IPS-20b (cell line): ENCODE measurements at regions not wholly inside any gene's neighbourhood (a gene's known extent, or its start where the extent isn't known, plus 50 kb on each side); places are given as distances from the start of the nearest gene placed in this dataset.

Source experiments
- H3K27ac ChIP-seq: one replicate; pipeline ENCODE4 v1.5.1; 2013; ENCODE audit warnings: low read length
- H3K27me3 ChIP-seq: 2 replicates; pipeline ENCODE4 v1.6.1; 2013; ENCODE audit warnings: mild to moderate bottlenecking, low read length, inconsistent platforms; ENCODE audit not compliant: insufficient read depth
- H3K36me3 ChIP-seq: 2 replicates; pipeline ENCODE4 v1.6.1; 2013; ENCODE audit warnings: low read depth, mild to moderate bottlenecking, inconsistent platforms, low read length, moderate library complexity; ENCODE audit not compliant: insufficient read depth
- H3K4me1 ChIP-seq: 2 replicates; pipeline ENCODE4 v1.6.1; 2013; ENCODE audit warnings: mild to moderate bottlenecking, control low read depth, inconsistent platforms, low read length, moderate library complexity; ENCODE audit not compliant: insufficient read depth
- H3K4me3 ChIP-seq: 2 replicates; pipeline ENCODE4 v1.5.1; 2013; ENCODE audit warnings: mild to moderate bottlenecking, low read length, inconsistent platforms
- H3K9ac ChIP-seq: 2 replicates; pipeline ENCODE4 v1.6.1; 2013; ENCODE audit warnings: low read depth, mild to moderate bottlenecking, inconsistent platforms, low read length, moderate library complexity
- H3K9me3 ChIP-seq: 2 replicates; pipeline ENCODE4 v1.6.1; 2013; ENCODE audit warnings: mild to moderate bottlenecking, low read depth, low read length, inconsistent platforms; ENCODE audit not compliant: insufficient read depth

- no peak overlapping the region for H3K9ac ChIP-seq
- peaks cover 25% of the 10 kb centered on the region for H3K4me1 ChIP-seq
- no peaks in the 10 kb centered on the region; the same call in 1 of the 2 replicates for H3K27me3 ChIP-seq
- H3K36me3 ChIP-seq, result no peaks in the 10 kb centered on the region
- no peak overlapping the region for H3K27ac ChIP-seq
- H3K4me3 ChIP-seq, result no peak overlapping the region
- H3K9me3 ChIP-seq, result no peaks in the 10 kb centered on the region
Measured at GRCh38 chr15:93180656-93181055, 91.6 kb upstream of the RGMA start.

- Histone ChIP-seq H3K9ac (no peak overlapping the region), H3K9me3 (no peaks in the 10 kb centered on the region), H3K27me3 (peaks cover 4% of the 10 kb centered on the region), H3K4me3 (no peak overlapping the region), H3K4me1 (peaks cover 25% of the 10 kb centered on the region), H3K36me3 (no peaks in the 10 kb centered on the region), H3K27ac (no peak overlapping the region)
Measured at GRCh38 chr15:93180128-93180527, 91.1 kb upstream of the RGMA start.

- Histone ChIP-seq H3K9me3 (no peaks in the 10 kb centered on the region), H3K36me3 (no peaks in the 10 kb centered on the region), H3K27ac (no peak overlapping the region), H3K4me3 (no peak overlapping the region), H3K9ac (no peak overlapping the region), H3K4me1 (peaks cover 25% of the 10 kb centered on the region), H3K27me3 (peaks cover 6% of the 10 kb centered on the region)
Measured at GRCh38 chr15:93179700-93180102, 90.7 kb upstream of the RGMA start.

- H3K9me3 ChIP-seq, result no peaks in the 10 kb centered on the region
- H3K27ac ChIP-seq, result no peak overlapping the region
Measured at GRCh38 chr15:93179072-93179471, 90.1 kb upstream of the RGMA start.

GRCh38 chr15:93178371-93178770 lies 89.4 kb upstream of the RGMA start:
- Histone ChIP-seq H3K4me3 (no peak overlapping the region), H3K27ac (no peak overlapping the region), H3K9me3 (0 out of 2 replicates have a peak, but pooled peaks cover under 1% of the 10 kb centered on the region), H3K4me1 (peaks cover 25% of the 10 kb centered on the region), H3K36me3 (no peaks in the 10 kb centered on the region), H3K27me3 (peaks cover 6% of the 10 kb centered on the region), H3K9ac (no peak overlapping the region)

More at GRCh38 chr15:93179072-93179471, 90.1 kb upstream of the RGMA start:
- peaks cover 6% of the 10 kb centered on the region for H3K27me3 ChIP-seq
- peaks cover 25% of the 10 kb centered on the region for H3K4me1 ChIP-seq
- H3K4me3 ChIP-seq, result no peak overlapping the region
- H3K9ac ChIP-seq, result no peak overlapping the region
- no peaks in the 10 kb centered on the region for H3K36me3 ChIP-seq

- Histone ChIP-seq H3K27me3 (peaks cover 6% of the 10 kb centered on the region), H3K27ac (no peak overlapping the region), H3K36me3 (no peaks in the 10 kb centered on the region), H3K4me3 (no peak overlapping the region), H3K9ac (no peak overlapping the region), H3K4me1 (peaks cover 20% of the 10 kb centered on the region), H3K9me3 (0 out of 2 replicates have a peak, but pooled peaks cover 6% of the 10 kb centered on the region)
Measured at GRCh38 chr15:93176065-93176464, 87.1 kb upstream of the RGMA start.

- H3K27ac ChIP-seq, result no peak overlapping the region
- H3K4me1 ChIP-seq, result peaks cover 9% of the 10 kb centered on the region; the same call in 1 of the 2 replicates
- no peak overlapping the region for H3K9ac ChIP-seq
- no peak overlapping the region for H3K4me3 ChIP-seq
- 0 out of 2 replicates have a peak, but pooled peaks cover 6% of the 10 kb centered on the region for H3K9me3 ChIP-seq
- peaks cover 6% of the 10 kb centered on the region for H3K27me3 ChIP-seq
- H3K36me3 ChIP-seq, result no peaks in the 10 kb centered on the region
Measured at GRCh38 chr15:93174836-93175235, 85.8 kb upstream of the RGMA start.

GRCh38 chr15:93173369-93173768 lies 84.4 kb upstream of the RGMA start:
- Histone ChIP-seq H3K4me3 (no peak overlapping the region), H3K9me3 (0 out of 2 replicates have a peak, but pooled peaks cover 6% of the 10 kb centered on the region), H3K9ac (no peak overlapping the region), H3K27me3 (peaks cover 6% of the 10 kb centered on the region; the same call in 1 of the 2 replicates), H3K36me3 (no peaks in the 10 kb centered on the region), H3K27ac (no peak overlapping the region), H3K4me1 (no peaks in the 10 kb centered on the region)

- Histone ChIP-seq H3K9me3 (0 out of 2 replicates have a peak, but pooled peaks cover 6% of the 10 kb centered on the region), H3K36me3 (no peaks in the 10 kb centered on the region), H3K9ac (no peak overlapping the region), H3K4me1 (no peaks in the 10 kb centered on the region), H3K27ac (no peak overlapping the region), H3K4me3 (no peak overlapping the region), H3K27me3 (peaks cover 15% of the 10 kb centered on the region; the same call in 1 of the 2 replicates)
Measured at GRCh38 chr15:93171476-93171875, 82.5 kb upstream of the RGMA start.

- no peak overlapping the region for H3K27ac ChIP-seq
- H3K9me3 ChIP-seq, result 0 out of 2 replicates have a peak, but pooled peaks cover 6% of the 10 kb centered on the region
- peaks cover 14% of the 10 kb centered on the region; the same call in 1 of the 2 replicates for H3K27me3 ChIP-seq
- H3K4me3 ChIP-seq, result no peak overlapping the region
- H3K36me3 ChIP-seq, result no peaks in the 10 kb centered on the region
- H3K9ac ChIP-seq, result no peak overlapping the region
- H3K4me1 ChIP-seq, result no peaks in the 10 kb centered on the region; the same call in 1 of the 2 replicates
Measured at GRCh38 chr15:93170329-93170728, 81.3 kb upstream of the RGMA start.

- no peaks in the 10 kb centered on the region; the same call in 1 of the 2 replicates for H3K4me1 ChIP-seq
- H3K36me3 ChIP-seq, result no peaks in the 10 kb centered on the region
- no peak overlapping the region for H3K27ac ChIP-seq
- no peak overlapping the region for H3K9ac ChIP-seq
- no peak overlapping the region for H3K4me3 ChIP-seq
- H3K27me3 ChIP-seq, result peaks cover 11% of the 10 kb centered on the region; the same call in 1 of the 2 replicates
- 0 out of 2 replicates have a peak, but pooled peaks cover 6% of the 10 kb centered on the region for H3K9me3 ChIP-seq
Measured at GRCh38 chr15:93168910-93169309, 79.9 kb upstream of the RGMA start.

- no peaks in the 10 kb centered on the region for H3K36me3 ChIP-seq
- H3K4me1 ChIP-seq, result no peaks in the 10 kb centered on the region; the same call in 1 of the 2 replicates
- H3K4me3 ChIP-seq, result no peak overlapping the region
- peaks cover 11% of the 10 kb centered on the region; the same call in 1 of the 2 replicates for H3K27me3 ChIP-seq
- H3K9me3 ChIP-seq, result no peaks in the 10 kb centered on the region
- no peak overlapping the region for H3K9ac ChIP-seq
- H3K27ac ChIP-seq, result no peak overlapping the region
Measured at GRCh38 chr15:93167291-93167690, 78.3 kb upstream of the RGMA start.
